Neural crest cell (in vitro differentiated cells): ENCODE measurements at regions not wholly inside any gene's neighbourhood (a gene's known extent, or its start where the extent isn't known, plus 50 kb on each side); places are given as distances from the start of the nearest gene placed in this dataset.

Experiments used
- DNase-seq: peaks from one replicate; pipeline ENCODE4 v3.0.0; 2021; ENCODE audit warnings: low read depth, mixed read lengths, low spot score
- H3K27ac Mint-ChIP-seq: one replicate; pipeline ENCODE4 v1.8.0; 2021; ENCODE audit warnings: mild to moderate bottlenecking, mixed read lengths; ENCODE audit not compliant: unreplicated experiment
- H3K27me3 Mint-ChIP-seq: 2 replicates; pipeline ENCODE4 v1.8.0; 2021; ENCODE audit warnings: low read depth, mild to moderate bottlenecking, mixed read lengths
- H3K36me3 Mint-ChIP-seq: 2 replicates; pipeline ENCODE4 v1.8.0; 2021; ENCODE audit warnings: low read depth, mild to moderate bottlenecking, mixed read lengths
- H3K4me1 Mint-ChIP-seq: 2 replicates; pipeline ENCODE4 v1.8.0; 2021; ENCODE audit warnings: mixed read lengths
- H3K4me3 Mint-ChIP-seq: one replicate; pipeline ENCODE4 v1.8.0; 2021; ENCODE audit warnings: mild to moderate bottlenecking, mixed read lengths
- H3K9me3 Mint-ChIP-seq: 2 replicates; pipeline ENCODE4 v1.8.0; 2021; ENCODE audit warnings: mixed read lengths
- CTCF ChIP-seq: fragments of 200-600 bp; sonication (generic); conservative IDR thresholded peaks from 2 replicates; pipeline ENCODE4 v1.5.0; 2021; ENCODE audit warnings: antibody characterized with exemption, mild to moderate bottlenecking

- no peaks in the 10 kb centered on the region for H3K36me3 Mint-ChIP-seq
- H3K27ac Mint-ChIP-seq: no peak overlapping the region
- H3K4me3 Mint-ChIP-seq: no peak overlapping the region
- no peak for TF ChIP-seq CTCF
- no peaks in the 10 kb centered on the region for H3K4me1 Mint-ChIP-seq
- no peak for DNase-seq
- peaks cover 4% of the 10 kb centered on the region for H3K9me3 Mint-ChIP-seq
- H3K27me3 Mint-ChIP-seq: no peaks in the 10 kb centered on the region
Observed at GRCh38 chr9:29203244-29203930, 1630.1 kb upstream of the C9orf72 start.

- no peak for TF ChIP-seq CTCF
Observed at GRCh38 chr9:29208670-29209069, 1635.4 kb upstream of the C9orf72 start.

GRCh38 chr9:29209748-29210291 lies 1636.5 kb upstream of the C9orf72 start:
- Mint-ChIP-seq H3K4me3 (no peak overlapping the region), H3K36me3 (no peaks in the 10 kb centered on the region)

More at GRCh38 chr9:29208670-29209069, 1635.4 kb upstream of the C9orf72 start:
- Mint-ChIP-seq H3K4me3 (no peak overlapping the region), H3K27ac (no peak overlapping the region), H3K4me1 (peaks cover 20% of the 10 kb centered on the region), H3K36me3 (no peaks in the 10 kb centered on the region), H3K9me3 (no peaks in the 10 kb centered on the region), H3K27me3 (peaks cover 40% of the 10 kb centered on the region)
- DNase-seq: no peak

GRCh38 chr9:29211003-29211579 lies 1637.8 kb upstream of the C9orf72 start:
- peak overlapping the region; percentile 88 for H3K4me3 Mint-ChIP-seq
- H3K27ac Mint-ChIP-seq: no peak overlapping the region
- no peaks in the 10 kb centered on the region for H3K9me3 Mint-ChIP-seq
- no peaks in the 10 kb centered on the region for H3K36me3 Mint-ChIP-seq
- no peak for DNase-seq
- peaks cover 65% of the 10 kb centered on the region for H3K27me3 Mint-ChIP-seq
- H3K4me1 Mint-ChIP-seq: peaks cover 37% of the 10 kb centered on the region
- TF ChIP-seq CTCF: no peak

More at GRCh38 chr9:29209748-29210291, 1636.5 kb upstream of the C9orf72 start:
- DNase-seq: no peak
- no peak for TF ChIP-seq CTCF
- H3K27ac Mint-ChIP-seq: no peak overlapping the region
- H3K4me1 Mint-ChIP-seq: peaks cover 32% of the 10 kb centered on the region
- peaks cover 52% of the 10 kb centered on the region for H3K27me3 Mint-ChIP-seq
- no peaks in the 10 kb centered on the region for H3K9me3 Mint-ChIP-seq

- peak; percentile 84 for TF ChIP-seq CTCF
- Mint-ChIP-seq H3K4me3 (peak overlapping the region; percentile 88), H3K4me1 (peaks cover 37% of the 10 kb centered on the region), H3K36me3 (no peaks in the 10 kb centered on the region), H3K27ac (no peak overlapping the region), H3K9me3 (no peaks in the 10 kb centered on the region), H3K27me3 (peaks cover 72% of the 10 kb centered on the region)
- peak; percentile 64 for DNase-seq
Observed at GRCh38 chr9:29211580-29212396, 1638.5 kb upstream of the C9orf72 start.
